Peyer's patch (tissue), 4 donors: ENCODE measurements at regions not wholly inside any gene's neighbourhood (a gene's known extent, or its start where the extent isn't known, plus 50 kb on each side); places are given as distances from the start of the nearest gene placed in this dataset.

Source experiments
- POLR2A ChIP-seq, 2 donors: fragments of 450-650 bp; IDR thresholded peaks; one replicate each; pipeline ENCODE4 v1.5.1; 2017; ENCODE audit warnings: antibody characterized with exemption in 2 of 2, mild to moderate bottlenecking in 2 of 2, moderate library complexity in 2 of 2
- TF ChIP-seq, protein P1 (sequence below), 6 experiments: fragments of 450-650 bp in 4 of 6; fragments of 200-600 bp in 2 of 6; sonication (generic) in 1 of 6; IDR thresholded peaks; one replicate each; pipeline ENCODE4 v1.5.1; 2017 to 2019; ENCODE audit warnings: antibody characterized with exemption in 6 of 6, mild to moderate bottlenecking in 3 of 6, moderate library complexity in 1 of 6

- TF ChIP-seq, protein P1, sequence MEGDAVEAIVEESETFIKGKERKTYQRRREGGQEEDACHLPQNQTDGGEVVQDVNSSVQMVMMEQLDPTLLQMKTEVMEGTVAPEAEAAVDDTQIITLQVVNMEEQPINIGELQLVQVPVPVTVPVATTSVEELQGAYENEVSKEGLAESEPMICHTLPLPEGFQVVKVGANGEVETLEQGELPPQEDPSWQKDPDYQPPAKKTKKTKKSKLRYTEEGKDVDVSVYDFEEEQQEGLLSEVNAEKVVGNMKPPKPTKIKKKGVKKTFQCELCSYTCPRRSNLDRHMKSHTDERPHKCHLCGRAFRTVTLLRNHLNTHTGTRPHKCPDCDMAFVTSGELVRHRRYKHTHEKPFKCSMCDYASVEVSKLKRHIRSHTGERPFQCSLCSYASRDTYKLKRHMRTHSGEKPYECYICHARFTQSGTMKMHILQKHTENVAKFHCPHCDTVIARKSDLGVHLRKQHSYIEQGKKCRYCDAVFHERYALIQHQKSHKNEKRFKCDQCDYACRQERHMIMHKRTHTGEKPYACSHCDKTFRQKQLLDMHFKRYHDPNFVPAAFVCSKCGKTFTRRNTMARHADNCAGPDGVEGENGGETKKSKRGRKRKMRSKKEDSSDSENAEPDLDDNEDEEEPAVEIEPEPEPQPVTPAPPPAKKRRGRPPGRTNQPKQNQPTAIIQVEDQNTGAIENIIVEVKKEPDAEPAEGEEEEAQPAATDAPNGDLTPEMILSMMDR (IDR thresholded peaks at IDR 0.05), result no peak
- no peak for TF ChIP-seq POLR2A (IDR thresholded peaks at IDR 0.05)
Observed at GRCh38 chr12:61369241-61369910, 890.8 kb upstream of the USP15 start.
